C4-2B (cell line): ENCODE measurements at regions not wholly inside any gene's neighbourhood (a gene's known extent, or its start where the extent isn't known, plus 50 kb on each side); places are given as distances from the start of the nearest gene placed in this dataset.

Source experiments
- CTCF ChIP-seq: fragments of 450-650 bp; conservative IDR thresholded peaks from 2 replicates; pipeline ENCODE4 v1.5.1; 2017; ENCODE audit warnings: mild to moderate bottlenecking
- ZFX ChIP-seq: fragments of 450-650 bp; IDR thresholded peaks from 2 replicates; pipeline ENCODE4 v1.6.1; 2017

DNA sequence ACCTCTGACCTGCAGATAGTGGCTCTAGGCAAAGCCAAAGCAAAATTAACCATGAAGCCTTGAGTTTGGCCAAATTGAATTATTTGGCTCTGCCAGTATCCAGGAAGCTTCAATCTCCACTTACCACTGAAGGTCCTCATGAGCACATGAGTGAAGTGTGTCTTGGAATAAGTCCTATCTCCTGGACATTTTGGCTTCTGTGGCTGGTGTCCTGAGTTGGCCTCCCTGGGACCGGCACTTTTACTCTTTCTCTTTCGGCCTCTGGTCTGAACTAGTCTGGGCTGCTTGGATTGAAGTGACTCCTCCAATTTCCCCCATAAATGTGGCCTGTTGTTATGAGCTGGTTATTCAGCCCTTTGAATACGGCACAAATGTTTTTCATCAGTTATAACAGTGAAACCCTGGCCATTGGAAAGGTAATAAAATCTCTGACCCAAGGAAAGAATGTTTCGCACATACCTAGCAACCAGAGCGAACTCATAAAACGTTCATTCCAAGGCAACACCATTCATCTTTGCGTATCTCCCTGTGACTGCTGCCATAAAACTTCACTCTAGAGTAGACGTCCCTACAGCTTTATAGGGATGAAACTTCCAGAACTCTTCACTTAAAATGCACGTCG, 216.4 kb downstream of the LPIN1 start:
- TF ChIP-seq CTCF (no peak), ZFX (no peak)
